ENCODE measurements at regions not wholly inside any gene's neighbourhood (a gene's known extent, or its start where the extent isn't known, plus 50 kb on each side); places are given as distances from the start of the nearest gene placed in this dataset.

- Histone ChIP-seq H2AFZ (ENCODE audit: low read depth, low read length, severe bottlenecking) (no peak overlapping the region), H3K27ac (ENCODE audit: low read depth, low read length) (no peak overlapping the region), H3K4me2 (ENCODE audit: low read depth, low read length, poor library complexity, severe bottlenecking) (no peak overlapping the region), H3K9me2 (replicated peaks; ENCODE audit: insufficient read depth, low read length) (no peaks in the 10 kb centered on the region), H3K79me2 (ENCODE audit: insufficient read depth, low read length) (no peaks in the 10 kb centered on the region), H4K20me1 (ENCODE audit: low read depth, low read length) (no peaks in the 10 kb centered on the region), H3K27me3 (ENCODE audit: low read length) (no peaks in the 10 kb centered on the region), H3F3A (ENCODE audit: insufficient read depth) (no peaks in the 10 kb centered on the region), H3K9ac (ENCODE audit: low read length) (no peak overlapping the region), H3K9me3 (ENCODE audit: insufficient read depth, low read length) (no peaks in the 10 kb centered on the region), H3K4me3 (ENCODE audit: insufficient read depth, low read length, poor library complexity, severe bottlenecking) (no peak overlapping the region), H3K36me3 (ENCODE audit: low read length) (no peaks in the 10 kb centered on the region)
- no peak for TF ChIP-seq EZH2phosphoT487 (conservative IDR thresholded peaks at IDR 0.05; ENCODE audit: low read length)
- no peak for TF ChIP-seq CTCF (IDR thresholded peaks at IDR 0.05; ENCODE audit: insufficient read depth, low read length, poor library complexity, severe bottlenecking)
These were observed 310.8 kb downstream of the YTHDC2 start for GRCh38 chr5:113824307-113824706.

- Histone ChIP-seq H3K9me3 (ENCODE audit: insufficient read depth, low read length) (no peaks in the 10 kb centered on the region), H3K4me2 (ENCODE audit: low read depth, low read length, poor library complexity, severe bottlenecking) (no peak overlapping the region), H3F3A (ENCODE audit: insufficient read depth) (no peaks in the 10 kb centered on the region), H3K79me2 (ENCODE audit: insufficient read depth, low read length) (no peaks in the 10 kb centered on the region), H4K20me1 (ENCODE audit: low read depth, low read length) (no peaks in the 10 kb centered on the region), H3K9me2 (replicated peaks; ENCODE audit: insufficient read depth, low read length) (no peaks in the 10 kb centered on the region), H3K27me3 (ENCODE audit: low read length) (no peaks in the 10 kb centered on the region), H2AFZ (ENCODE audit: low read depth, low read length, severe bottlenecking) (no peak overlapping the region), H3K4me3 (ENCODE audit: insufficient read depth, low read length, poor library complexity, severe bottlenecking) (no peak overlapping the region), H3K9ac (ENCODE audit: low read length) (no peak overlapping the region), H3K27ac (ENCODE audit: low read depth, low read length) (no peak overlapping the region), H3K36me3 (ENCODE audit: low read length) (no peaks in the 10 kb centered on the region)
- no peak for TF ChIP-seq CTCF (IDR thresholded peaks at IDR 0.05; ENCODE audit: insufficient read depth, low read length, poor library complexity, severe bottlenecking)
- no peak for TF ChIP-seq EZH2phosphoT487 (conservative IDR thresholded peaks at IDR 0.05; ENCODE audit: low read length)
These were observed 311.7 kb downstream of the YTHDC2 start for GRCh38 chr5:113825176-113825575.

GRCh38 chr5:113846941-113847340 is 333.4 kb downstream of the YTHDC2 start:
- H3F3A ChIP-seq (ENCODE audit: insufficient read depth) = no peaks in the 10 kb centered on the region
- H3K27ac ChIP-seq (ENCODE audit: low read depth, low read length) = no peak overlapping the region
- no peak overlapping the region for H2AFZ ChIP-seq (ENCODE audit: low read depth, low read length, severe bottlenecking)
- no peak overlapping the region for H3K4me2 ChIP-seq (ENCODE audit: low read depth, low read length, poor library complexity, severe bottlenecking)
- no peaks in the 10 kb centered on the region for H3K27me3 ChIP-seq (ENCODE audit: low read length)
- TF ChIP-seq EZH2phosphoT487 (conservative IDR thresholded peaks at IDR 0.05; ENCODE audit: low read length) (no peak), CTCF (IDR thresholded peaks at IDR 0.05; ENCODE audit: insufficient read depth, low read length, poor library complexity, severe bottlenecking) (no peak)
- no peak overlapping the region for H3K9ac ChIP-seq (ENCODE audit: low read length)
- no peaks in the 10 kb centered on the region for H4K20me1 ChIP-seq (ENCODE audit: low read depth, low read length)
- H3K79me2 ChIP-seq (ENCODE audit: insufficient read depth, low read length) = no peaks in the 10 kb centered on the region
- no peaks in the 10 kb centered on the region for H3K9me3 ChIP-seq (ENCODE audit: insufficient read depth, low read length)
- no peak overlapping the region for H3K4me3 ChIP-seq (ENCODE audit: insufficient read depth, low read length, poor library complexity, severe bottlenecking)
- no peaks in the 10 kb centered on the region for H3K9me2 ChIP-seq (replicated peaks; ENCODE audit: insufficient read depth, low read length)
- no peaks in the 10 kb centered on the region for H3K36me3 ChIP-seq (ENCODE audit: low read length)

Data from SU-DHL-6 (cell line).